ENCODE measurements at regions not wholly inside any gene's neighbourhood (a gene's known extent, or its start where the extent isn't known, plus 50 kb on each side); places are given as distances from the start of the nearest gene placed in this dataset.

DNA sequence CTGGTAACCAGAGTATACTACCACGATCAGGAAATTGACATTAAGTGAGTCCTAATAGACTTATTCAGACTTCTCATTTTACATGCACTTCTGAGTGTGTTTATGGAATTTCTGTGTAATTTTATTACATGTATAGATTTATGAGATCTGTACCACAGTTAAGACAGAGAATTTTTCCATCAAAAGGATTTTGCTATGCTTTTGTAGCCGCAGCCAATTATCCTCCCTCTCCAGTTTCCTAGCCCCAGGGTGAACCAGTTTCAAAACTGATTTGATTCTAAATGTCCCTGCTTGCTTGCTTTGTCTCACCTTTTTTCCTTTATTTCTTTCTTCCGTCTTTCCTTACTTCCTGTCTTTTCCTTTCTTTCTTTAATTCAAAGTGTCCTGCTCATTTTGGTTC, 661.2 kb upstream of the BCHE start:
- TF ChIP-seq CTCF (IDR thresholded peaks at IDR 0.05) (no peak), POLR2AphosphoS5 (IDR thresholded peaks at IDR 0.05) (no peak), POLR2A (IDR thresholded peaks at IDR 0.05) (no peak)

All from prostate gland (tissue), 2 donors.